GM12892 (cell line): ENCODE measurements at regions not wholly inside any gene's neighbourhood (a gene's known extent, or its start where the extent isn't known, plus 50 kb on each side); places are given as distances from the start of the nearest gene placed in this dataset.

ENCODE experiments used
- POLR2A ChIP-seq: IDR thresholded peaks from 2 replicates; pipeline ENCODE4 v1.6.1; 2011; ENCODE audit warnings: low read depth, low read length, control low read depth
- POLR2AphosphoS5 ChIP-seq: IDR thresholded peaks from 2 replicates; pipeline ENCODE4 v1.6.1; 2011; ENCODE audit warnings: low read depth, low read length, control low read depth
- TAF1 ChIP-seq: IDR thresholded peaks from 2 replicates; pipeline ENCODE4 v1.6.1; 2011; ENCODE audit warnings: low read depth, mild to moderate bottlenecking, control low read depth, low read length, borderline replicate concordance

DNA sequence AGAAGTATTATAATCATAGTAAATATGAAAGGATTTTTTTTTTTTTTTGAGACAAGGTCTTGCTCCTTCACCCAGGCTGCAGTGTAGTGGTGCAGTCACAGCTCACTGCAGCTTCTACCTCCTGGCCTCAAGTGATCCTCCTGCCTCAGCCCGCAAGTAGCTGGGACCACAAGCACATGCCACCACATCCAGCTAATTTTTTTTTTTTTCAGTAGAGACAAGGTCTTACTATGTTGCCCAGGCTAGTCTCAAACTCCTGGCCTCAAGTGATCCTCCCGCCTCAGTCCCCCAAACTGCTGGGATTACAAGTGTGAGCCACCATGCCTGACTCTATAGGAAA, 86.2 kb upstream of the FOXN2 start:
- TF ChIP-seq POLR2AphosphoS5 (no peak), POLR2A (no peak), TAF1 (no peak)
